IPS DF 6.9 (cell line): ENCODE measurements at regions not wholly inside any gene's neighbourhood (a gene's known extent, or its start where the extent isn't known, plus 50 kb on each side); places are given as distances from the start of the nearest gene placed in this dataset.

Source experiments
- DNase-seq: peaks from one replicate; pipeline ENCODE4 v3.0.0-alpha.2; 2013; ENCODE audit warnings: low read depth, low spot score
- H3K27ac ChIP-seq: one replicate; pipeline ENCODE4 v1.5.1; 2013; ENCODE audit warnings: low read length, control low read depth
- H3K27me3 ChIP-seq: 2 replicates; pipeline ENCODE4 v1.6.1; 2013; ENCODE audit warnings: mild to moderate bottlenecking, low read length; ENCODE audit not compliant: control insufficient read depth, insufficient read depth
- H3K36me3 ChIP-seq: 2 replicates; pipeline ENCODE4 v1.6.1; 2013; ENCODE audit warnings: low read length; ENCODE audit not compliant: control insufficient read depth, insufficient read depth
- H3K4me1 ChIP-seq: 2 replicates; pipeline ENCODE4 v1.6.1; 2013; ENCODE audit warnings: low read length; ENCODE audit not compliant: control insufficient read depth, insufficient read depth
- H3K4me3 ChIP-seq: 2 replicates; pipeline ENCODE4 v1.5.1; 2013; ENCODE audit warnings: mild to moderate bottlenecking, low read length
- H3K9me3 ChIP-seq: 2 replicates; pipeline ENCODE4 v1.6.1; 2013; ENCODE audit warnings: low read length, inconsistent platforms; ENCODE audit not compliant: control insufficient read depth, insufficient read depth
- WGBS: extraction: QIAGEN DNeasy Blood & Tissue Kit; methylation state at CpG from one replicate; pipeline ENCODE4 v1.1.7; 2013; ENCODE audit warnings: mixed read lengths, missing lambda C conversion rate; ENCODE audit not compliant: insufficient read length, insufficient coverage; 5-methylcytosine and 5-hydroxymethylcytosine counted together

DNA sequence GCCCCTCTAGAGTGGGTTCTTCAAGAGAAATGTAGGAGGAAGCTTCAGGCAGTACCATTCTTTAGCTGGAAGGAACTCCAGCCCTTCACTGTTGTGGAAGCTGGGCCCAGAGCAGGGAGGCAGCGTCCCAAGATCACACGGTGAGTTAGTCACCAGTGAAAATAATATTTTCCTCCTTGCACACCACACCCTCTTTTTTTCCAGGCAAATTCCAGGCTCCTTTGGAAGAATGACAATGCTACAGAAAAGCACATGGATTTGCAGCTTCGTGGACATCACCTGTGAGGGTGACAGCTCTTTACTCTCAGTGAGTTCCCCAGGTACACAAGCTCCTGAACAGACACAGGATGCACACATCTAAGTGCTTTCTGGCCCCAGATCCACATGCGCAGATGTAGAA is 157.1 kb downstream of the COL6A3 start:
- no peaks in the 10 kb centered on the region for H3K9me3 ChIP-seq
- H3K4me1 ChIP-seq, result no peaks in the 10 kb centered on the region
- H3K27me3 ChIP-seq, result no peaks in the 10 kb centered on the region
- DNase-seq, result no peak
- H3K27ac ChIP-seq, result no peak overlapping the region
- WGBS, result no CpG with 5 or more reads among the region's 4 CpGs
- H3K36me3 ChIP-seq, result no peaks in the 10 kb centered on the region
- no peak overlapping the region for H3K4me3 ChIP-seq

DNA sequence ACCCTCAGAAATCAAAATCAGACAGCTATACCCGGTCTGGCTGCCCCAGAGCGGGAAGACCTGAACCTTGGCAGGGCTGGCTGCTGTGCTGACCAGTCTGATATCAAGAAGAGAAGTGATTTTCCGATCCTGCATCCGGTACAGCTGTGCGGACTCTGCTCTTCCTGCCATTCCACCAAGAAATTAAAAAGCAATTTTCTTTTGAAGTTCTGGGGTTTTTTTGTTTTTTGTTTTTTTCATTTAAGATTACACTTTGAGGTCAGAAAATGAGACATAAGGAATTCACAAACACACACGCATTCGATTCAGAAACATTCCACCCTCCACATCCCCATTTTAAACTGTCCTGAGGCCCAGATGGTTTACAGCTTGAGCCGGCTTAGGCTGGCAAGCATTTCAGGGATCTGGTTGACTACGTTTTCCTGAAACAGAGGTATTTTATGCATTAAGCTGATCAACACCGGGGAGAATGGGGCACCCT is 156.5 kb downstream of the COL6A3 start:
- no peaks in the 10 kb centered on the region for H3K27me3 ChIP-seq
- no peaks in the 10 kb centered on the region for H3K9me3 ChIP-seq
- no peaks in the 10 kb centered on the region for H3K36me3 ChIP-seq
- no peak overlapping the region for H3K4me3 ChIP-seq
- no CpG with 5 or more reads among the region's 10 CpGs for WGBS
- H3K27ac ChIP-seq, result no peak overlapping the region
- no peaks in the 10 kb centered on the region for H3K4me1 ChIP-seq
- no peak for DNase-seq

DNA sequence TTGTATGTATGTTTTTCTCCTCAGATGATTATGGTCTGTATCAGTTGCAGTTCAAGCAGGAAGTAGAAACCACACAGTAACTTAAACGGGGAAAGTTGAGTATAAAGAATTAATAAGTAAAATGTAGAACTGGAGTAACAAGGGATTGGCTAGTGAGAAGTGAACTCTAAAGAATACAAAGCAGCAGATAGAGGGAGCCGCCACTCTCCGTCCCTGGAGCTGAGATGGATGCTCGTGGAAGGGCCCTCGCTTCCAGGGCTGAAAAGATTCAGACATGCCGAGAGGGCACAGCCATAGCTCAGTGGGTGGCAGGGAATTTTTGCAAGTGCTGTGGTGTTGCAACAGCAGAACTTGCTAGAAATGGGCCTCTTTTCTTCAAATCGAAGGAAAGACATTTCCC is 155.8 kb downstream of the COL6A3 start:
- Histone ChIP-seq H3K27ac (no peak overlapping the region), H3K36me3 (no peaks in the 10 kb centered on the region), H3K9me3 (no peaks in the 10 kb centered on the region), H3K4me1 (no peaks in the 10 kb centered on the region), H3K4me3 (no peak overlapping the region), H3K27me3 (no peaks in the 10 kb centered on the region)
- peak; percentile 4 for DNase-seq
- WGBS, result no CpG with 5 or more reads among the region's 7 CpGs

DNA sequence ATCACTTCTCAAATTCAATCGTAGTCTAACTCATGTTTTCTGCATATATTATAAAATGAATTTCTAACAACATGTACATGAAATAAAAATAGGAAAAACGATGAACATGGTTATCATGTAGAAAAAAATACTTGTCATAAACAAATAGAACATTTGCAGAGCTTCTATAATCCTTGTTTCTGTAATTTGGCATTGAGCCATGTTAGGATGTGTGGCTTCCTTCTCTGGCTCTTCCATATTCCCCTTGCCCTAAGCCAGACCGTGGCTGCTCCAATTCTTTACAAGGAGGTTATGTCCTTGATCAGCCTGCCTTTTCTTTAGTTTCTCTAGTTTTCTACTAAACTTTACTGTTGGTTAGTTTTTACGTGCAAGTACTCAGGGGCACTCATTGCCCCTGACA is 155.3 kb downstream of the COL6A3 start:
- Histone ChIP-seq H3K4me1 (no peaks in the 10 kb centered on the region), H3K27ac (no peak overlapping the region), H3K9me3 (no peaks in the 10 kb centered on the region), H3K4me3 (no peak overlapping the region), H3K27me3 (peaks cover 1% of the 10 kb centered on the region; the same call in 1 of the 2 replicates), H3K36me3 (no peaks in the 10 kb centered on the region)
- no peak for DNase-seq
- whole genome bisulfite sequencing, result no CpG with 5 or more reads among the region's 4 CpGs

DNA sequence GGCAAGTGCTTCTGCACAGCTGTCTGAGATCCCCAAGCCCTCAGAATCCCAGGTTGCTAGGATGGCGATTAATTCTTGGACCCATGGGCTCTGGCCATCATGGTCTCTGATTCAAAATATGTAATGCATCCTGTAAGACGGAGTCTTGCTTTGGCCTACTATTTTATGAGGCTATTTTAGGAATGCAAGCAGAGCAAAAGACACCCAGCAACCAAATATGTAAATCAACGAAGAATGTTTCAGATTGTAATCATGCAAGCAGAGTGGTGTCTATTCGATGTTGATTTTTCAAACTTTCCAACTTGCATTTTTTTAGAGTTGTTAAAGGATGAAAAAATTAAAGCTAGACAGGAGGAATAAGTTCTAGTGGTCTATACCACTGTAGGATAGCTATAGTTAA is 154.8 kb downstream of the COL6A3 start:
- no peaks in the 10 kb centered on the region for H3K4me1 ChIP-seq
- H3K27me3 ChIP-seq, result peaks cover 1% of the 10 kb centered on the region; the same call in 1 of the 2 replicates
- no peak overlapping the region for H3K27ac ChIP-seq
- H3K9me3 ChIP-seq, result no peaks in the 10 kb centered on the region
- DNase-seq, result no peak
- no CpG with 5 or more reads among the region's 4 CpGs for WGBS
- H3K4me3 ChIP-seq, result no peak overlapping the region
- no peaks in the 10 kb centered on the region for H3K36me3 ChIP-seq

DNA sequence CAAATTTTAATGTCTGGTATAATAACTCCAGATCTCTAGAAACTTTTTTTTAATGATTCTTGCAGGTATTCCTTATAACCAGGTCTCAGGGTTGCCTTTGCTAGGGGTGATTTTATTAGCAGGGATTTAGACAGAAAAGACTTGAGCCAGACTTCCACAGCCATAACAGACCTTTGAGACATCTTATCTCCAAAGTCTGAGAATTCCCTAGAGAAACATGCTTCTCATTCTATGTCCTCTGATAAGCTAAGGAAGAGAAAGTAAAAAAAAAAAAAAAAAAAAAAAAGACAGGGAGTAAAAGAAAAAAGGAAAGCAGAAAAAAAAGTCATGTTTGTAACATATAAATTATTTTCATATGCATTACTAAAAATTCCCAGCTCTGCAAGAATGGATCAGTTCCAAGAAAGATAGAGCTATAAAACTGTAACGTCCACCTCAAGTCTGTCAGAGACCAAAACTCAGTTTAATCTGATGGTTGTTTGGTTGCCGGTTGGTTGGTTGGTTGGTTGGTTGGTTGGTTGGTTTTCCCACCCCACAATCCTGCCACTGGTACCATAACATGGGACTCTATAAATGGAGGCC is 153.8 kb downstream of the COL6A3 start:
- no CpG with 5 or more reads among the region's 2 CpGs for WGBS
- H3K27me3 ChIP-seq, result peaks cover 1% of the 10 kb centered on the region; the same call in 1 of the 2 replicates
- no peak overlapping the region for H3K27ac ChIP-seq
- no peaks in the 10 kb centered on the region for H3K36me3 ChIP-seq
- no peaks in the 10 kb centered on the region for H3K4me1 ChIP-seq
- H3K9me3 ChIP-seq, result no peaks in the 10 kb centered on the region
- DNase-seq, result no peak
- H3K4me3 ChIP-seq, result no peak overlapping the region

DNA sequence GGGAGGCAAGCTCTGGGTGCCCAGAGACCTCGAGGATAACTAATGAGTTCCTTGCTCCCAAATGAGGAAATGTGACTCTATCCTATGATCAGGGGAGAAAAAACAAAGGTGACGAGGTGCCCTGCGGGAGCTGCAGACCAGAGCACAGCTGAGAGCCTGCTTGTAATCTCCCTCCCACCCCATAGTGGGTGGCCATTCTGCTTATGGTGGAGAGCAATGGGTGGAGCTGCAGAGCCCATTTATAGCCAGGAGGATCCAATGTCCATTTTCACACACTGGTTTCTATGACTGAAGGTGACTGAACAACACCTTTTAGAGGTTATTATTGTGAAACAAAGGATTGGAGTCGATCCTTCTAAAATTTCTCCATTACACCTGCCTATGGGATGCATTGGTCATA is 153.3 kb downstream of the COL6A3 start:
- Histone ChIP-seq H3K36me3 (no peaks in the 10 kb centered on the region), H3K9me3 (no peaks in the 10 kb centered on the region), H3K27me3 (peaks cover 1% of the 10 kb centered on the region; the same call in 1 of the 2 replicates), H3K4me3 (no peak overlapping the region), H3K27ac (no peak overlapping the region), H3K4me1 (no peaks in the 10 kb centered on the region)
- DNase-seq, result no peak
- no CpG with 5 or more reads among the region's 4 CpGs for WGBS

DNA sequence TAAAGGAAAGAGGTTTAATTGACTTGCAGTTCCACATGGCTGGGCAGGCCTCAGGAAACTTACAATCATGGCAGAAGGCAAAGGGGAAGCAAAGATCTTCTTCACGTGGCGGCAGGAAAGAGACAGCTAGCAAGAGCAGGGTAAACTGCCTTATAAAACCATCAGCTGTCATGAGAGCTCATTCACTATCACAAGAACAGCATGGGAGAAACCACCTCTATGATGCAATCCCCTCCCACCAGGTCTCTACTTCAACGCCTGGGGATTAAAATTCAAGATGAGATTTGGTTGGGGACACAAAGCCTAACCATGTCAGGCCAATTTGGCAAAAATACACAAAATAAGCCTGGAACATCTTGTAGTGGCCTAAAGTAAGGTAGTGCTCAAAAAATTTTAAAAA is 152.6 kb downstream of the COL6A3 start:
- Histone ChIP-seq H3K4me3 (no peak overlapping the region), H3K27me3 (peaks cover 1% of the 10 kb centered on the region; the same call in 1 of the 2 replicates), H3K36me3 (no peaks in the 10 kb centered on the region), H3K4me1 (no peaks in the 10 kb centered on the region), H3K9me3 (no peaks in the 10 kb centered on the region), H3K27ac (no peak overlapping the region)
- no peak for DNase-seq
- no CpG with 5 or more reads among the region's 3 CpGs for WGBS

DNA sequence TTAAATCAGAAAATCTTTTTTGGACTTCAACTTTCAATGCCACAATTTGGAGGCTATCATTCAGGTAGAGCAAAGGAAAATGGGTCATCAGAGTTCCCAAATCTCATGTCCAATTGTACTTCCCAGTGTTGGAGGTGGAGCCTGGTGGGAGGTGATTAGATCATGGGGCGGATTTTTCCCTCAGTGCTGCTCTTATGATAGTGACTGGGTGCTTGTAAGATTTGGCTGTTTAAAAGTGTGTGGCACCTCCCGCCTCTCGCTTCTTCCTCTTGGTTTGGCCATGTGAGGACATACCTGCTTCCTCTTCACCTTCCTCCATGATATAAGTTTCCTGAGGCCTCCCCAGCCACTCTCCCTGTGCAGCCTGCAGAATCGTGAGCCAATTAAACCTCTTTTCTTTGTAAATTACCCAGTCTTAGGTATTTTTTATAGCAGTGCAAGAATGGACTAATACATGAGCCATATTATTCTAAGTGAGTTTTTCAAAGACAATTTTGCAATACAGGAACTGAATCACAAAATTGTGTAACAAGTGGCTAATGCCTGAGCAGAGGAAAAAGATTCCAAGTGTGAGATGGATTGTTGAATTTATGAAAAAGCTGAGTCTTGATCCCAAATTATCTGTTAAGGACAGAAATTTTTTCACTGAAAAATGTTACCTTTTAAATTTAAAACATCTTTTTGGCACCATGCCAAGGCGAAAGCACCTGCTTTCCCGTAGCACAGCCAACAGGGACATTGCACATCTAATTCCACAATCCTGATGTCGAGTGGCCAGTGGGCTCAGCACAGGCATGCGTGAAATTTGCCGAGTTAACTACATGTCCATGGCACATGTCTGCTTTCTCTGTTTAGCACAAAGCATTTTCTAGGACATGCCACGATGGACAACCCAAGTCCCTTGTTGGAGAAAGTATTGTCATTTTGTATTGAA is 150.9 kb downstream of the COL6A3 start:
- WGBS, result no CpG with 5 or more reads among the region's 10 CpGs
- Histone ChIP-seq H3K4me1 (no peaks in the 10 kb centered on the region), H3K36me3 (no peaks in the 10 kb centered on the region), H3K9me3 (no peaks in the 10 kb centered on the region), H3K27ac (no peak overlapping the region), H3K4me3 (no peak overlapping the region), H3K27me3 (peaks cover 1% of the 10 kb centered on the region; the same call in 1 of the 2 replicates)
- DNase-seq, result no peak

DNA sequence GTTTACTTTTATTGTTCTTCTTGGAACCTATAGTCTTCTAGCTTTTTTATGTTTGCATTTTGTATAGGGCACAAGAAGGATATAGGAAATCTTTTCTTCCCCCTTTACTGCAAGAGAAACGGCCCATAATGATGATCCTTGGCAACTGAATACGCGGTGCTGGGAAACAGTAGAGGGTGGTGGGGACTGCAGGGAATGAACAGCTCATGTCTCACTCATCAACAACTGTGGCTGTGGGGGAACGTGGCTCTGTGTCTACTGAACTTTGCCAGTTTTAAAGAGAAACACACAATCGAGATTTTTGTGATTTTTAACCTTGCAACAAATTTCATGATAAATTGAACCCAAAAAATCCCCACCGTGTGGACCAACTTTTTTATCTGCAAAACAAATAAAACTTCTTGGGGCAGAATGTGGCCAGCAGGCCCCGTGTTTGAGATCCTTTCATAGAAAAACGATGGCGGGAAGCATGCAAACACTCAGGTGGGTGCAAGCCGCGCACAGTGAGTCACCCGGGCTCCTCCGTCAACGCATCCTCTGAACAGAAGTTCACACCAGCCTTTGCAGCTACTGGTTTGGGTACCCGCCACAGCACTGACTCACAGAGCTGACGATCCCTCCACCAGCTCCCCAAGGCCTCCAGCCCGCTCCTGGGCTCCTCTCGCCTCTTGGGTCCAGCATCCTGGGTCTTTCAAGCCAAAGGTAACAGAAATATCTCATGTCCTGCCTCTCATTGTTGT is 149.3 kb downstream of the COL6A3 start:
- Histone ChIP-seq H3K9me3 (no peaks in the 10 kb centered on the region), H3K4me1 (no peaks in the 10 kb centered on the region), H3K27ac (no peak overlapping the region), H3K27me3 (peaks cover 1% of the 10 kb centered on the region; the same call in 1 of the 2 replicates), H3K36me3 (no peaks in the 10 kb centered on the region), H3K4me3 (no peak overlapping the region)
- WGBS, result no CpG with 5 or more reads among the region's 18 CpGs
- no peak for DNase-seq
